GM20000 (cell line): ENCODE measurements at regions not wholly inside any gene's neighbourhood (a gene's known extent, or its start where the extent isn't known, plus 50 kb on each side); places are given as distances from the start of the nearest gene placed in this dataset.

Experiments used
- DNase-seq: peaks from one replicate; pipeline ENCODE4 v3.0.0; 2012; ENCODE audit warnings: low spot score
- CTCF ChIP-seq: IDR thresholded peaks from 2 replicates; pipeline ENCODE4 v1.5.1; 2012; ENCODE audit warnings: mild to moderate bottlenecking, control low read depth; ENCODE audit errors: extremely low read depth, missing control alignments

DNA sequence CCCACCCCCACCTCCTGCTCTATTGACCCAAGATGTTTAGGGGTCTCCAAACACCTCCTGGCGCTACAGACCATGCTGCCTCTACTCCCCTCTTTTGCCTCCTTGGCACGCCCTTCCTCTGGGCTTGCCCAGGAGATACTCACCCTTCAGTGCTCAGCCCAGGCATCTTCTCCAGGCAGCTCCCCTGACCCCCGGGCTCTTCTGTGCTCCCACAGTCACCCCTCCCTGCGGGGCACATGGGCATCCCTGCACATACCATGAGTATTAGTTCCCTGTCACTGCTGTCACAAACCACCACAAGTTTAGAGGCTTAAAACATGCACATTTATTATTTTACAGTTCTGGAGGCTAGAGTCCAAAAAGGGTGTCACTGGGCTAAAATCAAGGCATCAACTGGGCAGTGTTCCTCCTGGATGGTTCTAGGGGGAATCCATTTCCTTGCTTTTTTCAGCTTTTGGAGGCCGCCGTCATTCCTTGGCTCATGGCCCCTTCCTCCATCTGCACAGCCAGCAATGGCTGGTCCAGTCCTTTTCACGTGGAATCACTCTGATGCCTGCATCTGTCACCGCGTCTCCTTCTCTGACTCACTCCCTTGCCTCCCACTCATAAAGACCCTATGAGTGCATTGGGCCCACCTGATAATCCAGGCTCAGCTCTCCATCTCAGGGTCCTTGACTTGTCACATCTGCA lies 230.4 kb upstream of the COPS8 start:
- no peak for DNase-seq
- TF ChIP-seq CTCF = no peak

- TF ChIP-seq CTCF = no peak
- no peak for DNase-seq
Measured at GRCh38 chr2:236855866-236856847, 229.5 kb upstream of the COPS8 start.

DNA sequence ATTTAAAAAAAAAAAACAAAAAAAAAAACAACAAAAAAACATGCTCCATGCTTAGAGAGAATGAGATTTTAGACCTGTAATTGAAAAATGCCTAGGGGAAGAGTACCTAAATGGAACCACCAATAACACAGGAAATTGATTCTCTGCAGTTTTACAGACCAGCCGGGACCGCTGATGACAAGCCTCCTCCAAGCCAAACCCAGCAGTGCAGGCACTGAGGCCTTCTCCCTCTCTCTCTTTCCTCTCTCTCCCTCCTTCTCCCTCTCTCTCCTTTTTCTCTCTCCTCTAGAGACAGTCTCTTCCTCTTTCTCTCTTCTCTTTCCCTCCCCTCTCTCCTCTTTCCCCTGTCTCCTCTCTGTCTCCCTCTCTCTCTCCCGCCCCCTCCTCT lies 228.8 kb upstream of the COPS8 start:
- DNase-seq = no peak
- TF ChIP-seq CTCF = no peak

DNA sequence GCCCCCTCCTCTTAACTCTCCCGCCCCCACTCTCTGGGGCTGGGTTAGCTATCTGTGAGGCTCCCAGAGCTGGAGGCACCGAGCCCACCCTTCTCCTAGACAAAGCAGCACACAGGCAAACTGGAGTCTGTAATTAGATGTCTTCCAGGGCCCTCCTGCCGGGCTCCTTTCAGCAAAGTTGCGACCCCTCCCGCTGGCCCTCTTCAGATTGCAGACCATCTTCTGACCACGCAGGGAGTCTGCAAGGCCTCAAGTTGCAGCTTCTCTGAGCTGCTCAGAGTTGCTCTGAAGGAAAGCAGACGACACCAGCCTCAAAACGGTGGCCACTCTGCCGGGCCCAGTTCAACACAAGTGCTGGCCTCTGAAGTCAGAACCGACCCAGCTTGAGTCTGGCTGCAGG lies 228.4 kb upstream of the COPS8 start:
- no peak for DNase-seq
- no peak for TF ChIP-seq CTCF

DNA sequence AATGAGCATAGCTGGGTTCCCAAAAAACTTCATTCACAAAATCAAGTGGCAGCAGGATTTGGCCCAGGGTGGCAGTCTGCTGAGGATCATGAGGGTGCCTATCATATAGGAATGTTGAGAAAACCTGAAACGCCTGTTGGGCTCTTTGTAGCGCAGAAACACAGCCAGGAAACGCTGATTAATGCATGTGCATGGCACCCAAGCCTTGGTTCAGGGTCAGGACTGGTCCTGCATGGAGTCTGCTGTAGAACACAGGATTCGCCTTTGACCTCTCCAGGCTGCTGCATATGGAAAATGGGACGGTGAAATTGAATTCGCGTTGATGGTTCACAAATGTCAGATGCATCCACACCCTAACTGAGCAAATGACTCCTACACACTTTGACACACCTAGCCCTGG lies 227.9 kb upstream of the COPS8 start:
- no peak for DNase-seq
- TF ChIP-seq CTCF = no peak

DNA sequence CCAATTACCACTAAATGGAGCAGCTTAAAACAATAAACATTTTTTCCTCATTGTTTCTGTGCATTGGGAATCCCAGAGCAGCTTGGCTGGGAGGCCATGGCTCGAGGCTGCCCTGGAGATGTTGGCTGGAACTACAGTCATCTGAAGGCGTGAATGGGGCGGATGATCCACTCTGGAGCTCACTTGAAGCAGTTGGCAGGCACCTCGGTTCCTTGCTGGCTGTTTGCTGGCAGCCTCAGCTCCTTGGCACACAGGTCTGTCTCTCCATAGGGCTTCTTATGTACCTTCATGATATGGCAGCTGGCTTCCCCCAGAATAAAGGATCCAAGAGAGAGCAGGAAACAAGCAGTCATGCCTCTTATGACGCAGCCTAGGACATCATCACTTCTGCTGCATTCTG lies 227.0 kb upstream of the COPS8 start:
- no peak for DNase-seq
- TF ChIP-seq CTCF = no peak

GRCh38 chr2:236859908-236860307 lies 225.8 kb upstream of the COPS8 start:
- TF ChIP-seq CTCF = no peak
- no peak for DNase-seq
